Natural killer cell (primary cell): ENCODE measurements at regions not wholly inside any gene's neighbourhood (a gene's known extent, or its start where the extent isn't known, plus 50 kb on each side); places are given as distances from the start of the nearest gene placed in this dataset.

Source experiments
- ATAC-seq, 3 donors: fragments of 150-1000 bp in 2 of 3; fragments of 200-7000 bp in 1 of 3; cut with Tn5 transposase; 1 replicate in 1 of 3; 2 replicates in 2 of 3; pipeline ENCODE4 v1.10.0; 2021; ENCODE audit warnings: mild to moderate bottlenecking in 2 of 3, moderate library complexity in 2 of 3
- DNase-seq, 2 donors: peaks; one replicate each; pipeline versions ENCODE4 v3.0.0 to v3.0.0-alpha.2; 2013 to 2021; ENCODE audit warnings: mixed read lengths in 1 of 2
- H3K27ac ChIP-seq: one replicate; pipeline ENCODE4 v1.5.1; 2013; ENCODE audit warnings: mild to moderate bottlenecking, low read length
- H3K27me3 ChIP-seq: one replicate; pipeline ENCODE4 v1.6.1; 2013; ENCODE audit warnings: low read length; ENCODE audit not compliant: control insufficient read depth, insufficient read depth
- H3K36me3 ChIP-seq: one replicate; pipeline ENCODE4 v1.6.1; 2013; ENCODE audit warnings: low read length; ENCODE audit not compliant: control insufficient read depth, insufficient read depth
- H3K4me1 ChIP-seq: one replicate; pipeline ENCODE4 v1.6.1; 2013; ENCODE audit warnings: low read length; ENCODE audit not compliant: control insufficient read depth, insufficient read depth
- H3K4me3 ChIP-seq: one replicate; pipeline ENCODE4 v1.5.1; 2013; ENCODE audit warnings: low read length
- H3K9me3 ChIP-seq: one replicate; pipeline ENCODE4 v1.6.1; 2013; ENCODE audit warnings: low read length; ENCODE audit not compliant: control insufficient read depth, insufficient read depth
- H3K27ac Mint-ChIP-seq, 2 donors: one replicate each; pipeline ENCODE4 v1.8.0; 2022; ENCODE audit warnings: mild to moderate bottlenecking in 2 of 2, mixed read lengths in 2 of 2, moderate library complexity in 1 of 2
- H3K27me3 Mint-ChIP-seq, 2 donors: one replicate each; pipeline ENCODE4 v1.8.0; 2022; ENCODE audit warnings: low read depth in 2 of 2, mixed read lengths in 2 of 2
- H3K36me3 Mint-ChIP-seq: one replicate; pipeline ENCODE4 v1.8.0; 2022; ENCODE audit warnings: mixed read lengths
- H3K4me1 Mint-ChIP-seq, 2 donors: one replicate each; pipeline ENCODE4 v1.8.0; 2022; ENCODE audit warnings: mixed read lengths in 2 of 2
- H3K4me3 Mint-ChIP-seq: one replicate; pipeline ENCODE4 v1.8.0; 2022; ENCODE audit warnings: mild to moderate bottlenecking, moderate library complexity, mixed read lengths
- H3K9me3 Mint-ChIP-seq, 2 donors: one replicate each; pipeline ENCODE4 v1.8.0; 2022; ENCODE audit warnings: mixed read lengths in 2 of 2
- CTCF ChIP-seq: fragments of 200-600 bp; IDR thresholded peaks from one replicate; pipeline ENCODE4 v1.8.0; 2022; ENCODE audit warnings: antibody characterized with exemption
- WGBS: methylation state at CpG from one replicate; pipeline ENCODE4 v1.1.7; 2013; ENCODE audit warnings: missing lambda C conversion rate; ENCODE audit not compliant: insufficient coverage; 5-methylcytosine and 5-hydroxymethylcytosine counted together
- intact Hi-C: fragments of 100-400 bp; cut with micrococcal nuclease; formaldehyde crosslinking; loops from one replicate; pipeline ENCODE4 v1.14.2; 2022

DNA sequence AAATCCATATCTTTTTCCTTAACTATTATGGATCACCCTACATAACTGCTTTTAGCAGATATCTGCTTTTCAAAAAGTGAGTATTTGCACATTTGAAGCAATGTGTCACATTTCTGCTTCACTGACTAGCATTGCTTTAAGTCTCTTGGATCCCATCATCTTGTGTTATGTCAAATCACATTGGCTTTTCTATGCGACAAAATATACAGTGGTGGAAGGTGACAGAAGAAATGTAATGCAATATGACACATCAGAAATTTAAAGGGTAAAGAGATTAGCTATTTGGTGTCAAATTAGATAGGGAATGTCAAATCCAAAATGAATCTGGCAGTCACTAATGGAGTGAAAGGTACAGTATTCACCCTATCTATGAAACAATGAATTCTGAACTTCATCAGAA is 1282.1 kb upstream of the PCDH20 start:
- Mint-ChIP-seq H3K4me1 (no peaks in the 10 kb centered on the region), H3K9me3 (peaks cover 3 to 5% of the 10 kb centered on the region in 2 donors), H3K36me3 (no peaks in the 10 kb centered on the region), H3K27ac (no peak overlapping the region), H3K4me3 (no peak overlapping the region), H3K27me3 (no peaks in the 10 kb centered on the region)
- no peaks in the 10 kb centered on the region for H3K9me3 ChIP-seq
- no peak for ATAC-seq
- no peaks in the 10 kb centered on the region for H3K36me3 ChIP-seq
- intact Hi-C loops: no loop called here
- no peaks in the 10 kb centered on the region for H3K27me3 ChIP-seq
- H3K27ac ChIP-seq: no peak overlapping the region
- no peaks in the 10 kb centered on the region for H3K4me1 ChIP-seq
- H3K4me3 ChIP-seq: no peak overlapping the region
- 91% methylated on average over 1 of the region's 1 CpG for WGBS
- no peak for TF ChIP-seq CTCF
- DNase-seq: no peak

- DNase-seq (no peak), ATAC-seq (no peak)
- no peak overlapping the region for H3K4me3 Mint-ChIP-seq
- no peak overlapping the region for H3K4me3 ChIP-seq
- no peaks in the 10 kb centered on the region for H3K9me3 ChIP-seq
- no peaks in the 10 kb centered on the region for H3K27me3 Mint-ChIP-seq
- intact Hi-C loops: no loop called here
- no peaks in the 10 kb centered on the region for H3K27me3 ChIP-seq
- H3K9me3 Mint-ChIP-seq: peaks cover 7 to 8% of the 10 kb centered on the region in 2 donors
- no peaks in the 10 kb centered on the region for H3K36me3 Mint-ChIP-seq
- H3K4me1 Mint-ChIP-seq: no peaks in the 10 kb centered on the region
- no peak overlapping the region for H3K27ac Mint-ChIP-seq
- TF ChIP-seq CTCF: no peak
- no peaks in the 10 kb centered on the region for H3K4me1 ChIP-seq
- H3K36me3 ChIP-seq: no peaks in the 10 kb centered on the region
- H3K27ac ChIP-seq: no peak overlapping the region
Observed at GRCh38 chr13:62696490-62696889, 1280.8 kb upstream of the PCDH20 start.

DNA sequence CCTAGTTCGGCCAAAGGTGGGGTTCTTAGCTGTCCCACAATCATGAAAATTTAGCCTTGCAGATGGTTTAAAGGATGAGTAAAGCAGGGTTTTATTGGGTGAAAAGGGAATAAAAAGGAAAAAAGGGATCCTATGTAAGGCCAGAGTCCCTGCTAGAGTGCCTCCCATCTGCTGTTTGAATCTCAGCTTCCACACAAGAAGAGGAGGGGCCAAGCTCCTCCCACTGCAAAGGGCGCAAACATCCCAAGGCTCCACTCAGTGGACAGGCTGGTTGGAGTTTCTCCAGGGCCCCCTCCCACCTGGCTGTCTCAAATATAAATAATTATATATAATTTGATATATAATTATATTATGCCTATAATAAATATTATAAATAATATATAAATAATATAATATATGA is 1272.1 kb upstream of the PCDH20 start:
- peaks cover 11 to 13% of the 10 kb centered on the region in 2 donors for H3K9me3 Mint-ChIP-seq
- H3K4me1 Mint-ChIP-seq: no peaks in the 10 kb centered on the region
- 92% methylated on average over 1 of the region's 2 CpGs for WGBS
- intact Hi-C loops: no loop called here
- no peaks in the 10 kb centered on the region for H3K36me3 Mint-ChIP-seq
- Histone ChIP-seq H3K27me3 (no peaks in the 10 kb centered on the region), H3K4me3 (no peak overlapping the region), H3K36me3 (no peaks in the 10 kb centered on the region), H3K27ac (no peak overlapping the region), H3K9me3 (peaks cover 4% of the 10 kb centered on the region), H3K4me1 (no peaks in the 10 kb centered on the region)
- no peaks in the 10 kb centered on the region for H3K27me3 Mint-ChIP-seq
- no peak overlapping the region for H3K4me3 Mint-ChIP-seq
- DNase-seq (no peak), ATAC-seq (no peak)
- no peak for TF ChIP-seq CTCF
- H3K27ac Mint-ChIP-seq: no peak overlapping the region

GRCh38 chr13:62684359-62684758 is 1268.7 kb upstream of the PCDH20 start:
- Mint-ChIP-seq H3K4me1 (no peaks in the 10 kb centered on the region), H3K4me3 (no peak overlapping the region), H3K36me3 (peaks cover 11% of the 10 kb centered on the region), H3K27me3 (no peaks in the 10 kb centered on the region), H3K9me3 (peaks cover 14 to 19% of the 10 kb centered on the region in 2 donors), H3K27ac (no peak overlapping the region)
- Histone ChIP-seq H3K4me1 (no peaks in the 10 kb centered on the region), H3K9me3 (peaks cover 4% of the 10 kb centered on the region), H3K36me3 (no peaks in the 10 kb centered on the region), H3K27ac (no peak overlapping the region), H3K4me3 (no peak overlapping the region), H3K27me3 (no peaks in the 10 kb centered on the region)
- no peak for ATAC-seq
- intact Hi-C loops: no loop called here
- no CpG with 5 or more reads among the region's 2 CpGs for WGBS
- DNase-seq: no peak
- TF ChIP-seq CTCF: no peak
